GM18907 (cell line): ENCODE measurements at regions not wholly inside any gene's neighbourhood (a gene's known extent, or its start where the extent isn't known, plus 50 kb on each side); places are given as distances from the start of the nearest gene placed in this dataset.
A peak's percentile ranks its signal among the peaks of the same experiment; 100 is the strongest.

Experiments
- ATAC-seq: cut with Tn5 transposase; IDR thresholded peaks from one replicate; pipeline ENCODE4 v1.9.1; 2021; ENCODE audit warnings: mild to moderate bottlenecking, moderate library complexity; ENCODE audit not compliant: unreplicated experiment

DNA sequence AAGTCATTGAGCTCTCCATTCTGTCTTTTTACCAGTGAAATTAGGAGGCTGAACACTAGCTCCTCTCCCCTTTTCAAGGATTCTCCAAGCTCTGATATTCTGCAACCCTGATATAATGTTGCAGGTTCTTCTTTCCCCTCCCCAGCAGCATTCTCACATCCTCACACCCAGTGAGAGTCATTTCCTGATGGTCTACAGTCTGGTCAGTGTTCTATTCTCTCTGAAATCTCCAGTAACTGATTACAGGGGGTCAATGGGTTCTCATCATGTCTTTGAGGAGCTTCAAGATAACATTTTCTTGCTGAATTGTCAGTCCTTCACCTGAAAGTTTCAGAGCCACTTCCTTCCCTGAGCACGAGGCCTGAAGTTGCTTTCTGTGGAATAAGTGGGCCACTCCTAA is 299.4 kb downstream of the PTEN start:
- peak; percentile 45 for ATAC-seq

DNA sequence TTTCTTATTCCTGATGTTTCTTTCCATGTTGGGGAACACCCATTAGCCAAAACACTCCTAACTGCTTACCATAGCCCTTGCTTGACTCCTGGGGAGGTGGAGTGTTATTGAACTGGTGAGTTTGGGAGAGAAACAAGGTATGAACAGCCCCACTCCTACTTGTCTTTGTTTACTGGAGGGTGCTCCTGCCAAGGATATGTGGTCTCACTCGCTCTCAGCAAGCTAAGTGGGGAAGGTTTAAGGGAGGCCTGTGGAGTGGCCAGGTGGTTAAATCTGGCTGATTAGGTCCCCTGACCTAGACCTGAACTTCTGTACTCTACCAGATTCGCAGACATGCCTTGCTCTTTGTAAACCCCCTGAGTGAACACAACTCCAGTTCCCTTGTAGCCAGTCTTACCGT is 300.1 kb downstream of the PTEN start:
- ATAC-seq = no peak

DNA sequence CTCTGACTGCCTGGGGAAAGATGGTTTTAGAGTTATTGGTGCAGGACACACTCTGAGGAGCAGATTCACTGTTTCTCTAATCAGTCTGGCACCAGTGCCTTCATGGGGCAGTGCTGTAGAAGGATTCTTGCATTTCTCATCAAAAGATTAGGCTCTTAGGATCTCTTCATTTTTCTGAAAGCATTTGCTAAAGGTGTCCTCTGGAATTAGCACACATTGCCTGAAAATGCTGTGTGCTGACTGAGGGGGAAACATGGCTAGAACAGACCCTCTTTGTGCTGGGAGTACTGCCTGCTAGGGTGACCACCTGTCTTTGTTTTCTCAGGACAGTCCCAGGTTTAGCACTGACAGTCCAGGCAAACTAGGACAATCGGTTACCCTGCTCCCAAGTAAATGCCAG is 301.0 kb downstream of the PTEN start:
- ATAC-seq = no peak

DNA sequence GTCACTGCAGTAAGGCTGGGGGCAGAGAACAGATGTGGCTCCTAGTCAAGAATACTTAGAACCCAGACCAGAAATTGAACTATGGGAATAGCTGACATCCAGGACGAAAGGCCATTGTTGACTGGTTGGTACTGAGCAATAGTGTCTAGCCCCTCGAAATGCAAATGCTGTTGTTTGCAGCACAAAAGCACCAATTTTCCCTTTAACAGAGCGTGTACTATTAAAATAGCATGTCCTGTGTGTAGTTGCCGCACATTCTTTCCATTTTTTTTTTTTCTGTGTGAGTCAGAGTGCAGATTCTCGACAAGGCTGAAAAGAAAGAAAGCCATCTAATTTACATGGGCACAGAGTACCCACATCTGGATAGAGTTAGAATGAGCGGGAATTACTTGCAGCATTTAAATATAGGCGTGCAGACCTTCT is 302.4 kb downstream of the PTEN start:
- no peak for ATAC-seq

DNA sequence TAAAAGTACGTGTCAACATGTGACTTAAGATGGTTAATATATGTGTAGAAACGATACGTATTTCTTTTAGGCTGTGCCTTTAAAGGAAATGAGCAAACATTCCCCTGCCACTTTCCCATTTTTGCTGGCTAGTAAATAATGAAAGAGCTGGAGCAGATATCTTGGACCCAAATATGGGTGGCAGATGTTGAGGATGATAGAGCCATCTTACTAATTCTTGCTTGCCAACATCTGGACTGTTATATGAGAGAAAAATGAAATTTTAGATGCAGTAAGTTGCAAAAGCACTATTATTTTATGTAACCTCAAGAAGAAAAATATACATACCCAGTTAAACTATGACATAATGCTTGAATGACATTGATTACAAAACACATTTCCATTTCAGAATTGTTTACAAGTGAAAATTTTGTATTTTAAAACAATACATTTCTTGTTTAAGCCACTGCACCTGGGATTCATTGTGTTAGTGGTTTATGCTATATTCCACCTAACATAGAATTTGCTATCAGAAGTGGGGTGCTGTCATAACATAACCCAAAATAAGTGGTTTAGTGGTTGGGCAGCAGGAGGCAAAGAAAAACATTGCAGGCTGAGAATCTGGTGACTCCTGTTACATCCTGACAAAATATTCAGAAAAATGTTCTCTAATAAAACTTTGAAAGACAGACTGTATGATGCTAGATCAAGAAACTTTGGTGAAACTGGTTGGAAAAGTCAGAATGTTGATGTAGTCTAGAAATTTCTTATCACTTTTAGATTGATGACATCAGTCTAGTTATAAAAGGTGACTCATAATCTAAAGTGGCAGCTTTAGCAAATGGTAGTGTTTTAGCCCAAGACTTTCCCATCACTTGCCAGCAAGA is 305.0 kb downstream of the PTEN start:
- ATAC-seq = no peak

DNA sequence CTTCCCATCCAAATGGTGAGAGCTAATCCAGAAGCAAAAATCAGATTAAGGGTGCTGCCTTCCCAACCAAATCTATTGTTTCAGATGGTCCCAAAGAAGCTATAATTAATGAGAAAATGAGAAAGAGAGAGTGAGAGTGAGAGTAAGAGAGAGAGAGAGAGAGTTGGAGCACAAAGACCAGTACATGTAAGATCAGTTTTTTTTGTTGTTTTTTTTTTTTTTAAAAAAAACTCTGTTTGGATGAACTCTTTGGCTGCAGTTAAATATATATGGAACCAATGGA is 305.6 kb downstream of the PTEN start:
- no peak for ATAC-seq

DNA sequence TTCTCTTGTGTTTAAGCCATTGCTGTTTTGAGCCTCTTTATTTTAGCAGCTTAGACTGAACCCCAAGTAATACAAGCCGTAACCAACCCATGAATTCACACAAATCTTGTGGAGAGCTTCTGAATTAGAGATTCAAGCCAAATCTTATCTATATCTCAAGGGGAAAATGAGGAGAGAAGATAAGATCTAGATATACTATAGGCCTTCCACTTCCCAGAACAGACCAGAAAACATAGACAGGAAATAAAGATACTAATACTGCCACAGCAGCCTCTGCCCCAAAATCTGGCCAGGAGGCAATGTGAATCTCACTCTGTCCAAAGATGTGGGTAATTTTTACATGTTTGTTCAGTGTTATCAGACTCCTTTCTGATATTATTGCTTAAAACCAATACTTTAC is 307.2 kb downstream of the PTEN start:
- ATAC-seq = no peak

DNA sequence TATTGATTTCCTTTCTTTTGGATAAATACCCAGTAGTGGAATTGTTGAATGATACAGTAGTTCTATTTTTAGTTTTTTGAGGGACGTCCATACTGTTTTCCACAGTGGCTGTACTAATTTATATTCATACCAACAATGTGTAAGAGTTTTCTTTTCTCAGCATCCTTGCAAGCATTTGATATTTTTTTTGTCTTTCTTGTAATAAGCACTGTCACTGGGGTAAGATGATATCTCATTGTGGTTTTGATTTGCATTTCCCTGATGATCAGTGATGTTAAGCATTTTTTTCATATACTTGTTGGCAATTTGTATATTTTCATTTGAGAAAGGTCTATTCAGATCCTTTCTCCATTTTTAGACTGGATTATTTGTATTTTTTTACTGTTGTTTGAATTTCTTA is 308.7 kb downstream of the PTEN start:
- ATAC-seq = no peak

DNA sequence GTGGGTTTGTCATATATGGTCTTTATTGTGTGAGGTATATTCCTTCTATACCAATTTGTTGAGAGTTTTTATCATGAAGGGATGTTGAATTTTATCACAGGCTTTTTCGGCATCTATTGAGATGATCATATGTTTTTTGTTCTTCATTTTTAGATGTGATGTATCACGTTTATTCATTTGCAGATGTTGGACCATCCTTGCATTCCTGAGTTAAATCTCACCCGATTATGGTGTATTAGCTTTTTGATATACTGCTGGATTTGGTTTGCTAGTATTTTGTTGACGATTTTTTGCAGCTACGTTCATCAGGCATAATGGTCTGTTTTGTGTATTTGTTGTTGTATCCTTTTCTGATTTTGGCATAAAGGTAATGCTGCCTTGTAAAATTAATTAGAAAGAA is 311.0 kb downstream of the PTEN start:
- no peak for ATAC-seq

DNA sequence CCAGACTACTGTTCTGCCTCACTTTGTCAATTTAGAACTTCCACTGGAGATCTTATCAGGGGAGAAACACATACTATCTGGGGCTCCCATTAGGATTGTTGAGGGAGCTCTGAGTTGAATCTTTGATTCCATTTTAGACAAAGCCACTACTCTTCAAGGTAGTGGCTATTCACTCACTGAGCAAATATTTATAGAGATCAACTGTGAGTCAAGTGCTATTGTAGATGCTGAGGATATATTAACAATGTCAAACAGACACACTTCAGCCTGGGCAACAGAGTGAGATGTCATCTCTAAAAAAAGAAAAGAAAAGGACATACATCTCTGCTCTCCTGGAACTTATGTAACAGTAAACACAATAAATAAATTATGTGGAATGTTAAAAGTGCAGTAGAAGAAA is 315.3 kb downstream of the PTEN start:
- no peak for ATAC-seq

DNA sequence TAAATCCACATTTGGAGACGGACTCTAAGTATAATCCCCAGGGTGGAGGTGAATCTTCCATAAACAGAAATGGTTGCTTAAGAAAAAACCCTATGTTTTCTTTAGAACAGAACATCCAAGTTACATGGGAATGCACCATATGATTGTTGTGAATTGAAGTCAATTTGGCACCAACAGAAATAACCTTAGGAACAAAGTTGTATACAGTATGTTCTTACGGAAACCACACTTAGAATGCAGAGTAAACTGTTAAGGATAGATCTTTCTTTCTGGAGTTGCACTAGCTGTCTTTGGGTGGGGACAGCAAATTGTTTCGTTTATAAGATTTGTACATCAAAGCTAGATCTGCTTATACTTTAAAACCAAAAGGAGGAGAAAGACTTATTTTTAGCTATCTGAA is 316.4 kb downstream of the PTEN start:
- ATAC-seq = no peak

DNA sequence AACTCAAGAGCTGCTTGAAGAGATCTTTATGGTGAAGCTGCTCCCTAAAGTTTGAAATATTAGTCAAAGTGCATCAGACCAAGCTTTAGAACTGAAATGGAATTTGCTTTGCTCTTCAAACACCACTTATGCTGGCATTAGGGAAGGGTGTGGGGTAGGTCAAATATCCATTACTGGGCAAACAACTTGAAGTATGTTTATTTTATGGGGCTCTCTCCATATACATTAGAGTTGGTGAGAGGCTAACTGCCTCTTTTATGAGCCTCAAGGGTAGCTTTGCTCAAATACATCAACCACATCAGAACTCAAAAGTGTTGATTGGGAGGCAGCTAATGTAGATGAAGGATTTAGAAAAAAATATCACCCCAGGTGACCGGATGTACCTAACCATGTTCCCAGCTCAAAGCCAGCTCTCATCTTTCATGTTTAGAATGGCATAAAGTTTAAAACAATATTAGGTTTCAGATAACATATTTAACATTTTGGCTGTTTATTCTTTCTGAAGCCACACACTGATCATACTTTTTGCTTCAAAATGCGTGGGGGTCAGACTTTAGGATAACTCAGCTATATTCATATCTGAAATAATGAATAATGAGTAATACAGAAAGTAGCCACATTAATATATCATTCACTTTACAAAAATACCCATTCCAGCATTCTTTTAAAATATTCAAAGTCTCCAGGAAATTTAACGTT is 318.6 kb downstream of the PTEN start:
- no peak for ATAC-seq

DNA sequence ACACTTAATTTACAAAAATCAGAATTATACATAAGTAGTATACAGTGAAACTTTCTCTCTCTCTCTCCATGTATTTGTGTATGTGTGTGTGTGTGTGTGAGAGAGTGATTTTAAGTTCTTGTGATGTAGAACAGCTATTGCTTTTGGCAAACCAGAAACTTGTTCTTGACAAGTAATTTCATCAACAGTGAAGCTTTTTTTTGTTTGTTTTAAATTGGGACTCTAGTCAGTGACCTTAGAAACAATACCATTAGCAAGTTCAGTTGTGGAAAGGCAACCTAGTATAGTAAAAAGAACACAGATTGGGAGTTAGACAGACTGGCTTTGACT is 319.1 kb downstream of the PTEN start:
- no peak for ATAC-seq

DNA sequence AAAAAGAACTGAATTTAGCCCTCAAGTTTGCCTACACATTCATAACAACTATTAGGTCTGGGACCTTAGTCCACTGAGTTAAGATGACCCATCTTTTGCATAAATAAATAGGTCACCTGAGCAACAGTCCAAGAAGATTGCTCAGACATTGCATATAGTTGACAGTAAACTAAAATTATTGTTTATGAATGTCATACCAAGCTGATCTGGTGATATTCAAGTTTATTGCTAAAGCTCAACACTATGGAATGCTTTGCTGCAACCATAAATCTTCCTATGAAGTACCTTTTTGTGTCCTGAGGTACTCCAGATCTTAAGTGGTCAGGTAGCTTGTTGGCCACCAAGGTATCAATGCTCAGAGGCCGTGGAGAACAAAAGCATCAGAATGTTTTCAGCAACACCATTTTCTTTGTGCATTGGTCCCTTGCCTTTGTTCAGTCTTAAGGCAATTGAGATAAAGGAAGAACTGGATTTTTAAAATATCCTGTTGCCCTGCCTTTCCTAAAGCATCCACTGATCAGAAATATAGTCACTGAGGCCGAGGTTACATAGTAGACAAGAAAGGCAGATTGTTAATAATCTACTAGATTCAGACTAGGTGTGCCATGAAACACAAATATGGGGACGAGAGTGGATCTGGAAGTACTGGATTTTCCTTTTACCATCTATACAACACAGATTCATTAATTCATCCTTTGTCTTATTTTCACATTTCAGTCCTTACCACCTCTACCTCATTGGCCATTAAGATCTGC is 321.3 kb downstream of the PTEN start:
- ATAC-seq = no peak

DNA sequence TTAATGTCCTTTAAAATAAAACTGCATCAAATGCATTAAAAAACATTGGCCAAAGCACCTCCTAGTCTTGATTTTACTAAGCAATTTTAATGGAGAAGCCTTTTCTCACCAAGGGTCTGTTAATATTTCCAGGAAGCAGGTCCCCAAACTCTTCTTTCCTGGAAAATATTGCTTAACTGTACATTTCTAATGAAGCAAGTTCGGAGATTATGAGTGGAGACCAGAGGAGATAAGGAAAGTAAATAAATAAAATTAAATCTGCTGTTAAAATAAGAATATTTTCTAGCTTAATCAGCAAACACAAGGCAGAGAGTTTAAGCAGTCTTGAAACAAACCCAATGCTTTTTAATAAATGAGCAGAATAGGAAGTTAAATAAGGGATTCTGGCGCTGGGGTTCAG is 322.4 kb downstream of the PTEN start:
- ATAC-seq = no peak

DNA sequence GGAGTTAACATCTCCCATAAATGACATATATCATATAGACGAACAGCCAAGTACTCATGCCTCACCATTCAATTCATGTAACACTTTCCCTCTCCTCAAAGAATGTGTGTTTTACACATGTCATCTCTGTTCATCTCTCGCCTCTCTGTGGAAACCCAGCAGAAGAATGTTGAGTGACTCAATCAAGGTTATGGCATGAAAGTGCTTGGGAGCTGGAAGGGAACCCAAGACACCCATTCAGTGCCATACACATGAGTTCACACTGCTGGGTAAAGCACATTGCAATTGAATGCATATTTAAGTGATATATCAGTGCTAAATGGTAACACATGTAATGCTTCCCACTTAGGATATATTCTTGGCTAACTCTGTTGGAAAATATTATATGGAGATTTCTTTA is 322.9 kb downstream of the PTEN start:
- no peak for ATAC-seq

DNA sequence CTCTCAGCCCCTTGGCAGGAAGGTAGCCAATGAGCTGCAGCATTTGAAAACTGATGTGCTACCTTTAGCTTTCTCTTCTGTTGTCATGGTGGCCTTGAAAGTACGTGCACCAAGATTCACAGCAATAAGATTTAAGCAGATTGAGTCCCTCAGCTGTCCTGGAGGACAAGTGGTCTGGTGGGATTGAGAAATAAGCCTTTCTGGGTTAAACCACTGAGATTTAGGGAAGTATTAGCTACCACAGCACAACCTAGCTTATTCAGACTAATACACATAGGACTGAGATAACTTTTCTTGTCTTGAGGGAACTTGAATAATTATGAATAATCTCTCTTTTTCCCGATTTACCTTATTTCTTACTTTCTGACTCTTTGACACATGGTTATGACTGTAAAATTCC is 324.0 kb downstream of the PTEN start:
- no peak for ATAC-seq

DNA sequence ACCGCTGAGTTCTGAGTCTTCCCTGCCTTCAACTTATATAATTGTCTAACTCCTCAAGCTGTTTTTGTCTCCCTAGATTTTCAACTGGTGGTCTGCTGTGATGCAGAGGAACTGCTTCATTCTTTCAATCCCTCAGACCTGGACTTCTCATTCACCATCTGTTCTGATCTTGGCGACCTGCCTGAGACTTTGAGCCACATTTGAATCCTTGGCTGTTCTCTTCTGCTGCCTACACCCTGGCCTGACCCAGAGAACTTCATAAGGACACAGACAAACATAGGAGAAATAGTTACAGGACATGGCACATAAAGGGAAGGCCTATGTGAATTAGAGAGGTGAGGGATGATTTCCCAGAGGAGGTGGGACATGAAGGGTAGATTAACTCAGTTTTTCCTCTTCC is 326.7 kb downstream of the PTEN start:
- no peak for ATAC-seq

DNA sequence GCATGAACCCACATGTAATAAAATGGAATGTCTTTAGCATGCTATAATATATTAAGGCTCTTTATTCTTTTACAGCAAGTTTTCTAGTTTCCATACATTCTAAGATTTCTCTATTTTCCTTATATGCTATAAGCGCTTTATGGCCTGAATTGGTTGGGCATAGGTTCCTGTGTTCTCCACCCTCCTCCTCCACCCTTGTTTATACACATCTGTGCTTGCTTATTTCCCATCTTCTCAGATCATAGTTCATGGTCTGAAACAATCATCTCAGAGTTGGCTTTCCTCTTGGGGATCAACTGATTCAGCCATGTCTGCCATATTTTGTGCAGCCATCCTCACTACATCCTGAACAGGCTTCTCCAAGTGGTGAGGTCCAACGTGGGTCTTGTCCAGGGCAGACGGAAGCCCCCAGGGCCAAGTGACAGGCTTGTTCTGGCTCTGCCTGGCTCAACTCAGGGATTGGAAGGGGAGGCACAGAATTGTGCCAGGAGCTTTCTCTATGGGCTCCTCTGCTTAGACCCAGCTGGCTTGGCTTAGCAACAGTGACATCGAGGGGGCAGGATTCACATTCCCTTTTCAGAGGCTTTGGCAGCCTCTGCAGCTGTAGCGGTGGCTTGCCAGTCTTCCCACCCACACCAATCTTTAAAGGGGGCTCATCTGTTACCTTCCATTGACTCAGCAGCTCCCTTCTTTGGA is 327.3 kb downstream of the PTEN start:
- ATAC-seq = no peak

DNA sequence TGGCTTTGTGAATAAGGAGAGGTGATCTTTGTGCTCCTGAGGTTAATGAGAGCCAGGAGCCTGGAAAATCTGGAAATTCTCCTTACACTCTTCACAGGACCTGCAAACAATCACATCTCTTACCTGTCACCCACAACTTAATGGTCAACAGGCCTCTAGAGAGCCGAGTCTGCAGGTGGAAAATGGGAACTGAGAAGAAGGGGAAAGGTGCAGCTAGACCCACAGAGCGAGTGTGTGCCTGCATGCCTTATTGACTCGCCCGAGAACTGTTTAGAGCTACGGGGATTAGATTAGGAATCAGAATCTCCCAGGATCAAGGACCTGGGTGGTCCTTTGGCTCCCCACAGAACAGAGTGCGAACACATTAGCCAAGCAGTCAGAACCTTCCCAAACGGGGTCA is 329.6 kb downstream of the PTEN start:
- no peak for ATAC-seq

DNA sequence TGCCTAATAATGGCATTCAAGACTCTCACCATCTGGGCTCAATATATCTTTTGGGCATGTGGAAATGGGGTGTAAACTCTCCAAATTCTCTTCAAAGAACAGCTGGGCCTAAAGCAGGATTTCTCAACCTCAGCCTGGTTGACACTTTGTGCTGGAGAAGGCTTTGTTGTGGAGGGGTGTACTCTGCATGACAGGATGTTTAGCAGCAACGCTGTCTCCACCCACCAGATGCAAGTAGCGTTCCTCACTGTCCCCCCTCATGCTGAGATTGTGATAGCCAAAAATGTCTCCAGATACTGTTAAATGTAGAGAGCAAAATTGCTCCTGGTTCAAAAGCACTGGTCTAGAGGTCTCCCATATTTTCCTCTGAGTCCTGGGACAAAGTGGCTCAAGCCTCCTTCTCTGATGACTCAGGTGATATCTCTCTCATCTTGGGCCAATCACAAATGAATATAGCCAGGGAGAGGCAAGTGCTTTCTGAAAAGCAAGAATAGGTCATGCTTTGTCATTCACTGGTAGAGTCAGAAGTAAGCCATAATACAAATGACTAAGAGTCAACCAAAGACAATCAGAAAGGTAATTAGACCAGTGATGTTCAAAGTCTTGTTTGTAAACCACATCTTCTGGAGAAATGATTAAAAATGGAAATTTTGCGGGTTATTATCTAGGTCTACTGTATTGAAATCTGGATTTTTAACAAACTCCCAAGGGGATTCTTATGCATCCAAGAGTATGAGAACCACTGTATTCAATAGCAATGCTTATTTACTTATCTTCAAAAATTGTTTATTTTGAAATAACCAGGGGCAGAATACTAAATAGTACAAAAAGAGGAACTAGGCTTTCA is 330.8 kb downstream of the PTEN start:
- no peak for ATAC-seq
